GM21576 (cell line): ENCODE measurements at regions not wholly inside any gene's neighbourhood (a gene's known extent, or its start where the extent isn't known, plus 50 kb on each side); places are given as distances from the start of the nearest gene placed in this dataset.
"Not testable (repeated sequence)": the region's sequence is repeated elsewhere in the genome, so short reads cannot be mapped to it uniquely, and the experiment has no call there.

ENCODE experiments used
- ATAC-seq: cut with Tn5 transposase; IDR thresholded peaks from one replicate; pipeline ENCODE4 v1.9.1; 2021; ENCODE audit warnings: mild to moderate bottlenecking, moderate library complexity; ENCODE audit not compliant: unreplicated experiment

DNA sequence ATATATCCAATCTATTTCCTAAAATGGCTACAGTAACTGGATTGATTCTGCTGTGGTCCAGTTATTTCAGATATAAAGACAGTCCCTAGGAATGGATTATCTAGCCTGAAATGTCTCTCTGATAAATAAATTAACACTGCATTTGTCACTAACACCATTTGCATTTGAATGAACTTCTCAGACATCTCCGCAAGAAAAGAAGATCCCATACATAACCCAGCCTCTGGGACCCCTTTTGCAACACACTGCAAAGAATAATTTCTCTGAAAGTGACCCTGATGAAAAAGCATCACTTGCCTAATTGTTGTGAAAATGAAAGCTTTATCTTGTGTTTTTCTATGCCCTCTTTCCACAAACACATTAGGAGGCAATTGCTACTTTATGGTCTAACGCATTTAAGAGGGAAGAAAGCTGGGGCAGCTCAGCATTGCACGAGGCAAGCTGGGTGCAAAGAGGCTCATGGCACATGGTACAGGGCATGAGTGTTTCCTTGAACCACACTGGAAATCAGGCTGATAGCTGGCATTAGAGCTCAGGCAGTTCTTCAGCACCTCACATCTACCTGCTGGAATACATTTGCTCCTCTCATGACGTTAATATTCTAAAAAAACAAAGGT lies 379.9 kb downstream of the IRS2 start:
- no peak for ATAC-seq

GRCh38 chr13:109403012-109403421 lies 383.4 kb downstream of the IRS2 start:
- ATAC-seq: no peak

- no peak for ATAC-seq
These were observed 384.5 kb downstream of the IRS2 start for GRCh38 chr13:109401891-109402290.

GRCh38 chr13:109401307-109401706 lies 385.1 kb downstream of the IRS2 start:
- no peak for ATAC-seq

DNA sequence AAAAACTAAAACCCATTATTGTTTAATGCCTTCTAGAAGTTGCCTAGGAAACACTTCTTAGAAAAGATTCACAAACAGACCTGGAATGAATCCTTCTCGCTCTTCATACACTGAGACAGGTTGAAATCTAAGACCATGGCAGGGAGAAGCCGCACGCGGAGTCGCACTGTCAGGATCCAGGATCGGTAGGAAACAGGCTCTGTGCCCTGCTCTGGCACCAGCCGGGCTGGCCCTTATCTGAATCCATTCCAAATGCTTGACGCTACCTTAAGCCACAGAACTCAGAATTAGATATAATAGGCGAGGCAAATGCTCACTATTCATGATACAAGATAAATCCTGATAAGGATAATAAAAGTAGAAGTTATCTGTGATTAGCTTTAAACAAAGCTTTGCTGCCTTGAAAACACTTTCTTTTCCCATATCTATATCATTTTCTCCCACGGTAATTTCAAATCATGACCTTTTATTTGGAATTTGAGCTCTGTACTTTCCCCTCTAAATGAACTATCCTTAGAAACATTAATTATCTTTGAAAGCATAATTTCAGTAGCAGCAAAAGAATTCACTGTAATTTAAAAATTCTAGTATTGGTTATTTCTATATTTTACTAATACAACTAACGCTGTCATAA lies 385.6 kb downstream of the IRS2 start:
- ATAC-seq: no peak

- no peak for ATAC-seq
These were observed 386.2 kb downstream of the IRS2 start for GRCh38 chr13:109400209-109400608.

GRCh38 chr13:109398071-109398470 lies 388.3 kb downstream of the IRS2 start:
- not testable (repeated sequence) for ATAC-seq

DNA sequence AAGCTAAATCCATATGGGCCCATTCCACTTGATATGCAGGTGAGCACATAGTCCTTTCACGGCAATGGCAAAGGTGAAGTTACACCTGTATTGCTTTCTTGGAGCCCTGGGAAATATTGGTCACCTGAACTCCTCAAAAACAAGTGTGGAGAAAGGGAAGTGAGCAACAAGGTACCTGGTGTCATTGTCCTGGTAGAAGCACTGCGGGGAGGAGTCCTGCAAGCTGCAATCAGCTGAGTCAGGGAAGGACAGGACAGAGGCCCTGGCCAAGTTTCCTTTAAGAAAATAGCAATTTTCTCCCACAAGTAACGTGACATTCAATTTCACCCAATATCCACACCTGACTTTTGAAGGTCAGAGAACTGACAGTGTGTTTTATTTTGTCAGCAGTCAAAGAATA lies 389.1 kb downstream of the IRS2 start:
- no peak for ATAC-seq

DNA sequence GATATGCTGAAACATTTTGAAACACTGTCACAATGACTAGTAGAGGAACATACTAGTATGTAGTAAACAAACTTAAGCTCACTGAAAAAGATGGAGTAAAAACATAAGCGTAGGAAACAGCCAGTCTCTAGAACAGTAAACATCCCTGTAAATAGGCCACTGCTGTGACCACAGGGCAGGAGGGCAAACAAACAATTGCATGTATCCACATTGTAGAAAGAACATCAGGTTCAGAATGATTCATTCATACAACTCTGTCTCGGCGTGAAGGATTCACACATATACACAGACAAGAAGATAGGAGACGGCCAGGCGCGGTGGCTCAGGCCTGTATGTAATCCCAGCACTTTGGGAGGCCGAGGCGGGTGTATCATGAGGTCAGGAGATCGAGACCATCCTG lies 390.1 kb downstream of the IRS2 start:
- no peak for ATAC-seq

DNA sequence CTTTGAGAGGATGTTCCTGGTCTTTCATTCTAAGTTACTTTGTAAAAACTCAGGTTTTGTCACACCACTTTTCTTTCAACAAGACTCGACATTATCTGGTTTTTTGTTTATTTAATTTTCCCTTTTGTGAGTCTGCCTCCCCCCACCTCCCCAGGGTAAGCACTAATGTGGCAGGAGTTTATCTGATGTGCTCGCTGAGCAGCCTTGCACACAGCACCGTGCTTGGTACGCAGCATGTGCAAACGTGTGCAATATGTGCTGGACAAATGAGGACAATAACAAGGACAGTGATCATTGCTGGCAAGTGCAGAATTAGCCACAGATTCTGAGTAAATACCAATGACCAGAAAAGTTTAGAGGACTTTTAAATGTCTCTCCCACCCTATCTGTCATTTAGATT lies 391.4 kb downstream of the IRS2 start:
- ATAC-seq: no peak

GRCh38 chr13:109394311-109394988 lies 391.9 kb downstream of the IRS2 start:
- no peak for ATAC-seq

- ATAC-seq: no peak
These were observed 393.3 kb downstream of the IRS2 start for GRCh38 chr13:109393045-109393444.

DNA sequence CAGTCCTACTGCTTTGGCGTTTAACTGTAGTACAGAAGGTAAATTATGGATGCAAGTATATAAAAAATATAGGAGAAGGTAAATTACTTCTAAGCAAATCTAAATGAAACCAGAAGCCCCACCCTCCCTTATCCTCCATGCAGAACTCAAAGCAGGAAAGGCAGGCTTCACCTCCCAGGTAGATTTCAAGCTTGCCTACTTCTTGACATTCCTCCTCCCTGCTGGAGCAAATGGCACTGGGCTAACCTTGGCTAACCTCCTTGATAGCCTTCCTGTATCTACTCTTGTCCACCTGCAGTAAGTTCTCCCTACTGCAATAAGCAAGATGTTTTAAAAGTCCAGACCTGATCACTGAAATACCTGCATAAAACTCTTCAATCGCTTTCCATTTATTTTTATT lies 396.0 kb downstream of the IRS2 start:
- ATAC-seq: no peak

DNA sequence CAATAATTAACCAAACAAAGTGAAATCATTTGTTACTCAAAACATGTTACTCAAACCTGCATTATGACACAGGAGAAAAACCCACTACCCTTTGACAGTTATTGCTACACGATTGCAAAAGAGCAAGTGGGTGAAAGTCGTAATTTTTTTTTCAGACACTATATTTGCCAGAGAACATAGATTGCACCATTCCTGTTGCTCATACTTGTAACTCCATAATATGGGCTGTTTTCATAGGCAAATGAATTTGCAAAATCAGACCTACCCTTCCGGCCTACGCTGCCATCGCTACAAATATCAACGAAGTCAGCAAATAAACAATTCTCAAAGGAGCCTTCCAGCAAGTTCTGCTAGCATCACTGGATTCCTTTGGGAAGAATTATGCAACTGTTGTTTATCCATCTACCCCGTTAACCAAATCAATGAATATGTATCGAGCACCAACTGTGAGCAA lies 396.5 kb downstream of the IRS2 start:
- ATAC-seq: no peak

- ATAC-seq: no peak
These were observed 396.9 kb downstream of the IRS2 start for GRCh38 chr13:109389456-109389855.

DNA sequence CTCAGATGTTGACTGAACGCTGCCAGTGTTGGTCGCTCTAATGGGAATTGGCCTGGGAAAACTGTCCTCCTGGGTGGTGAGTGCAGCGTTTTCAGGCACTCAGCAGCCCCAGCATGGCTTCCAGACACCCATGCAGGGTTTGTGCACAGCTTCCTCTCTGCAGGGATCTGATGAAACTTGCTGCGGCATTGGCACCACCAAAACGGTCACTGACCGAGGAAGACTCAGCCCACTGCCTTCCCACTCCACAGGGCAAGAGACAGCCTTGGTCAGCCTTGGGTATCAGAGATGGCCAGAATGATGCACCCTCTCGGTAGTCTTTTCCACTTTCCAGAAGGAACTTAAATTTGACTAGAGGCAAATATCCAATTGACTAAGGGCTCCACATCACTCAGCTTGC lies 398.9 kb downstream of the IRS2 start:
- ATAC-seq: no peak

GRCh38 chr13:109385242-109385560 lies 401.2 kb downstream of the IRS2 start:
- no peak for ATAC-seq

DNA sequence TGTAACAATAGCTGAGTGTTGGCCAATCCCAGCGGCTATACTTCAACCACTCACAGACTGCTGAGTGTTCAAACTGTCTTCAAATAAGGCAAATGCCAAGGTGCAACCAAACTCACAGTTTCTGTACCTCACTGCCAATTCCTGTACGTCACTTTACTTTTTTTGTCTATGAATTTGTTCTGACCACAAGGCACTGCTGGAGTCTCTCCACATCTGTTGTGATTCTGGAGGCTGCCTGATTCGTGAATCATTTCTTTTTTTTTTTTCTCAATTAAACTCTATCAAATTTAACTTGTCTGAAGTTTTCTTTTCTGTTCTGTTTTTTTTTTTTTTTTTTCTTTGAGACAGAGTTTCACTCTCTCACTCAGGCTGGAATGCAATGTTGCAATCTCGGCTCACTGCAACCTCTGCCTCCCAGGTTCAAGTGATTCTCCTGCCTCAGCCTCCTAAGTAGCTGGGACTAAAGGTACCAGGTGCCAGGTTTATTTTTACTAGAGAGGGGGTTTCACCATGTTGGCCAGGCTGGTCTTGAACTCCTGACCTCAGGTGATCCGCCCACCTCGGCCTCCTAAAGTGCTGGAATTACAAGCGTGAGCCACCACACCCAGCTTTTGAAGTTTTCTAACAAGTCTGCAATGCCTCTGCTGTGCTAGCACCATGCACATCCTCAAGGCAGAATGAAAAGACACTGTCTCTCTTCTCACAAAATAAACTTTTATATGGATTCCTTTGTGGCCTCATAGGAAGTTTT lies 401.7 kb downstream of the IRS2 start:
- ATAC-seq: no peak

DNA sequence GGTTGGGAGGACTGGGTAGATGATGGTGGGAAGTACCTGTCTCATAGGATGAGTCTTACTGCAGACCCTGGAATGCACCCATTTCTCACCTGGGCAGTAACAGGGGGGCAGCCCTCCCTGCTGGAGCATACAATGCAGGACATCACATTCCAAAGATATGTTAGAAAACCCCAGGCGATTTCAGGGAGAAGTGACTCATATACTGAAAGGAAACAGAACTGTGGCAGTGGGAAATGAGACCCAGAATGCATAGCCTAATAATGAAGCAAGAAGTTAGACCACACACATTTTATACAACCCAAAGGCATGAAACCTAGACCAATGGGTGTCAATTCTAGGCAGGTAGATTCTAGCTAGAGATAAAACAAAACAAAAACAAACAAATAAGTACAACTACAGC lies 402.7 kb downstream of the IRS2 start:
- no peak for ATAC-seq

- ATAC-seq: no peak
These were observed 404.7 kb downstream of the IRS2 start for GRCh38 chr13:109381546-109382180.

GRCh38 chr13:109380457-109380856 lies 405.9 kb downstream of the IRS2 start:
- ATAC-seq: no peak
